ENCODE measurements at regions not wholly inside any gene's neighbourhood (a gene's known extent, or its start where the extent isn't known, plus 50 kb on each side); places are given as distances from the start of the nearest gene placed in this dataset.
"Not testable (repeated sequence)": the region's sequence is repeated elsewhere in the genome, so short reads cannot be mapped to it uniquely, and the experiment has no call there.

GRCh38 chr13:111680100-111680499 lies 359.7 kb downstream of the TEX29 start:
- CTCF ChIA-PET; H3K4me1 Mint-ChIP-seq; H3K27me3 Mint-ChIP-seq; H3K9me3 ChIP-seq (ENCODE audit: low read length); DNase-seq; H3K36me3 ChIP-seq (ENCODE audit: insufficient read depth, low read length); H3K4me1 ChIP-seq (ENCODE audit: insufficient read depth, low read length); H3K36me3 Mint-ChIP-seq; H3K4me3 Mint-ChIP-seq; H3K4me3 ChIP-seq (ENCODE audit: low read length); H3K9me3 Mint-ChIP-seq; H3K27me3 ChIP-seq (ENCODE audit: insufficient read depth, low read length, poor library complexity, severe bottlenecking); POLR2A ChIA-PET; H3K27ac ChIP-seq (ENCODE audit: low read depth, low read length); H3K27ac Mint-ChIP-seq: not testable (repeated sequence)

DNA sequence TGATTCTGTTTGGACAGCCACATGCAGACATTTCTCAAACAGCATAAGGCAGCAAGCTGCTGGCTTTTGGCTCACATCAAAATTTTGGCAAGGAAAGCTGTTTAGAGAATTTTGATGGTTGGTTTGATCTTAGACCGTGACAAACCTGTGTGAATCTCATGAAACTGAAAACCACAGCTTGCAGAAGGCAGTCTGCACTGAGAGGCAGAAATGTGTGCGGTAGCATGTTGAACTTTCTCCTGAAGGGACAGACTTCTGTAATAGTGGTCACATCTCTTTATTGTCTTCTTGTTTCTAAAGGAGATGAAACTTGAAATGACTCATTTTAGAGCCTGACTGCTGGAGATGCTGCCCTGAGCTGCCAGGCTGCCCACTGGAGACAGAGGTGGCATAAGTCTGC lies 371.6 kb downstream of the TEX29 start:
- CTCF ChIA-PET; H3K36me3 Mint-ChIP-seq; H3K4me1 Mint-ChIP-seq; H3K9me3 Mint-ChIP-seq; H3K27ac ChIP-seq (ENCODE audit: low read depth, low read length); H3K27ac Mint-ChIP-seq; POLR2A ChIA-PET; H3K36me3 ChIP-seq (ENCODE audit: insufficient read depth, low read length); H3K9me3 ChIP-seq (ENCODE audit: low read length); H3K27me3 Mint-ChIP-seq; H3K4me3 ChIP-seq (ENCODE audit: low read length); H3K4me3 Mint-ChIP-seq; H3K27me3 ChIP-seq (ENCODE audit: insufficient read depth, low read length, poor library complexity, severe bottlenecking); DNase-seq; H3K4me1 ChIP-seq (ENCODE audit: insufficient read depth, low read length): not testable (repeated sequence)

GRCh38 chr13:111696121-111696520 lies 370.8 kb upstream of the SOX1 start:
- CTCF ChIA-PET; H3K27ac ChIP-seq (ENCODE audit: low read depth, low read length); H3K4me1 Mint-ChIP-seq; POLR2A ChIA-PET; H3K4me3 Mint-ChIP-seq; H3K36me3 Mint-ChIP-seq; H3K27ac Mint-ChIP-seq; H3K4me1 ChIP-seq (ENCODE audit: insufficient read depth, low read length); H3K4me3 ChIP-seq (ENCODE audit: low read length); H3K36me3 ChIP-seq (ENCODE audit: insufficient read depth, low read length); H3K9me3 ChIP-seq (ENCODE audit: low read length); DNase-seq; H3K27me3 Mint-ChIP-seq; H3K27me3 ChIP-seq (ENCODE audit: insufficient read depth, low read length, poor library complexity, severe bottlenecking); H3K9me3 Mint-ChIP-seq: not testable (repeated sequence)

DNA sequence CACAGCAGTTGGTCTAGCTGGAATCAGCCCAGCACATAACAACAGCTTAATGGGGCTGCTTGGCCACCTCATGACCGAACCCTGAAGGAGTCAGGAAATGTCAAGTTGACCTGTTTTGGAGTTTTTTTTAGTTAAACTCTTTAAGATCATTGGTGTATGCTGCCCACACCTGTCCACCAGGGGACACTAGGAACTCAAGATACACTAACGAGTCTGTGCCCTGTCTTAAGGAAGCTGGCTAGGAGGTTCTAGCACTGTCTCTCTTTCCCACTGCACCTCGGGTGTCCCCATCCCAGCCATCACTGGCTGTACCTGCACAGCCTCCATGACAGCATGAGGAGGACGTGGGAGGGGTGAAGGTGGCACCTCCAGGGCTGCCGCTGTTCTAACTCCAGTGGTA lies 364.9 kb upstream of the SOX1 start:
- POLR2A ChIA-PET; H3K36me3 ChIP-seq (ENCODE audit: insufficient read depth, low read length); H3K27me3 Mint-ChIP-seq; H3K27me3 ChIP-seq (ENCODE audit: insufficient read depth, low read length, poor library complexity, severe bottlenecking); H3K27ac Mint-ChIP-seq; H3K9me3 ChIP-seq (ENCODE audit: low read length); CTCF ChIA-PET; H3K27ac ChIP-seq (ENCODE audit: low read depth, low read length); H3K4me1 Mint-ChIP-seq; DNase-seq; H3K36me3 Mint-ChIP-seq; H3K4me3 ChIP-seq (ENCODE audit: low read length); H3K4me1 ChIP-seq (ENCODE audit: insufficient read depth, low read length); H3K9me3 Mint-ChIP-seq; H3K4me3 Mint-ChIP-seq: not testable (repeated sequence)
